Endothelial cell (in vitro differentiated cells): ENCODE measurements at regions not wholly inside any gene's neighbourhood (a gene's known extent, or its start where the extent isn't known, plus 50 kb on each side); places are given as distances from the start of the nearest gene placed in this dataset.

ENCODE experiments used
- DNase-seq: peaks from one replicate; pipeline ENCODE4 v3.0.0; 2021; ENCODE audit warnings: low spot score
- H3K27ac Mint-ChIP-seq: one replicate; pipeline ENCODE4 v1.8.0; 2021; ENCODE audit warnings: mixed read lengths, inconsistent platforms; ENCODE audit not compliant: unreplicated experiment
- H3K27me3 Mint-ChIP-seq: one replicate; pipeline ENCODE4 v1.8.0; 2021; ENCODE audit warnings: mild to moderate bottlenecking, moderate library complexity, mixed read lengths, inconsistent platforms; ENCODE audit not compliant: unreplicated experiment
- H3K36me3 Mint-ChIP-seq: one replicate; pipeline ENCODE4 v1.8.0; 2021; ENCODE audit warnings: mild to moderate bottlenecking, low read depth, mixed read lengths, inconsistent platforms; ENCODE audit not compliant: unreplicated experiment
- H3K4me1 Mint-ChIP-seq: one replicate; pipeline ENCODE4 v1.8.0; 2021; ENCODE audit warnings: mild to moderate bottlenecking, mixed read lengths, inconsistent platforms; ENCODE audit not compliant: unreplicated experiment
- H3K4me3 Mint-ChIP-seq: one replicate; pipeline ENCODE4 v1.8.0; 2021; ENCODE audit warnings: mild to moderate bottlenecking, mixed read lengths, inconsistent platforms; ENCODE audit not compliant: unreplicated experiment
- H3K9me3 Mint-ChIP-seq: one replicate; pipeline ENCODE4 v1.8.0; 2021; ENCODE audit warnings: mixed read lengths, inconsistent platforms; ENCODE audit not compliant: unreplicated experiment
- CTCF ChIP-seq: fragments of 200-600 bp; sonication (generic); IDR thresholded peaks from one replicate; pipeline ENCODE4 v1.5.0; 2021; ENCODE audit warnings: antibody characterized with exemption; ENCODE audit not compliant: unreplicated experiment

GRCh38 chr16:82242201-82242600, 72.2 kb upstream of the MPHOSPH6 start:
- Mint-ChIP-seq H3K27ac (no peak overlapping the region), H3K27me3 (no peaks in the 10 kb centered on the region), H3K4me3 (no peak overlapping the region), H3K9me3 (no peaks in the 10 kb centered on the region), H3K4me1 (peaks cover 2% of the 10 kb centered on the region), H3K36me3 (no peaks in the 10 kb centered on the region)
- no peak for TF ChIP-seq CTCF
- no peak for DNase-seq

GRCh38 chr16:82241469-82242052, 71.5 kb upstream of the MPHOSPH6 start:
- no peak overlapping the region for H3K27ac Mint-ChIP-seq
- H3K36me3 Mint-ChIP-seq: no peaks in the 10 kb centered on the region
- no peak for DNase-seq
- H3K4me1 Mint-ChIP-seq: peaks cover 2% of the 10 kb centered on the region
- H3K4me3 Mint-ChIP-seq: no peak overlapping the region
- TF ChIP-seq CTCF: no peak
- H3K9me3 Mint-ChIP-seq: no peaks in the 10 kb centered on the region
- no peaks in the 10 kb centered on the region for H3K27me3 Mint-ChIP-seq

DNA sequence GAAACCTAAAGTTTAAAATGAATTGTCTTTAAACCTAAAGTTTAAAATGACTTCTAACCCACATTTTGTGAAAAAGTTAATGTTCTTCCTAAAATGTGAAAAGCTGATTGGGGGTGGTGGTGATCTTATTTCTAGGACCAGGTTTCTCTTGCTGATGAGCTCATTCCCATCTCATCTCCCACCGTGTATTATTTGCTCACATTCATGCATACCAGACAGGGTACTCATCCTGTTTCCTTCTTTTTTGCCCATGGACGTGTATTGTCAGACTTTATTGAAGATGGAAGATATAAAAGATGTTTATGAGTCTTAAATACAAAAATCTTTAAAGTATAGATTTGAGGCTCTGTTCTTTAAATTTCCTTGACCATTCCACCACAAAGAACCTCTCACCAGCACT, 70.1 kb upstream of the MPHOSPH6 start:
- no peaks in the 10 kb centered on the region for H3K27me3 Mint-ChIP-seq

DNA sequence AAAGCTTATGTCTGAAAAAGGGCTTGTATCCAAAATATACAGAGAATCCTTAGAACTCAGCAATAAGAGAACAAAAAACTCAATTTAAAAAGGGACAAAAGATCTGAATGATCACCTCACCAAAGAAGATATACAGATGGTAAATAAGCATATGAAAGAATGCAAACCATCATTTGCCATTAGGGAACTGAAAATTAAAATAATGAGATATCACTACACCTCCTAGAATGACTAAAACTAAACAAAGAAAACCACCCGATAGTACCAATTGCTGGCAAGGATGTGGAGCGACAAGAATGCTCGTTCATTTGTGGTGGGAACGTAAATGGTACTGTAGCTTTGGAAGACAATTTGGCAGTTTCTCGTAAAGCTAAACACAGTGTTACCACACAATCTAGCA, 66.9 kb upstream of the MPHOSPH6 start:
- H3K27me3 Mint-ChIP-seq: no peaks in the 10 kb centered on the region
- H3K9me3 Mint-ChIP-seq: no peaks in the 10 kb centered on the region
- peaks cover 2% of the 10 kb centered on the region for H3K4me1 Mint-ChIP-seq
- no peak overlapping the region for H3K27ac Mint-ChIP-seq
- H3K4me3 Mint-ChIP-seq: no peak overlapping the region
- H3K36me3 Mint-ChIP-seq: no peaks in the 10 kb centered on the region
- no peak for TF ChIP-seq CTCF
- no peak for DNase-seq

More for the DNA sequence above, 70.1 kb upstream of the MPHOSPH6 start:
- Mint-ChIP-seq H3K9me3 (no peaks in the 10 kb centered on the region), H3K36me3 (no peaks in the 10 kb centered on the region), H3K4me1 (peaks cover 2% of the 10 kb centered on the region), H3K27ac (no peak overlapping the region), H3K4me3 (no peak overlapping the region)
- TF ChIP-seq CTCF: no peak
- no peak for DNase-seq

- no peak for TF ChIP-seq CTCF
- Mint-ChIP-seq H3K9me3 (no peaks in the 10 kb centered on the region), H3K36me3 (no peaks in the 10 kb centered on the region), H3K4me1 (peaks cover 2% of the 10 kb centered on the region), H3K27ac (no peak overlapping the region), H3K4me3 (no peak overlapping the region), H3K27me3 (no peaks in the 10 kb centered on the region)
- DNase-seq: no peak
Observed at GRCh38 chr16:82236415-82236814, 66.4 kb upstream of the MPHOSPH6 start.
